Rectal smooth muscle tissue (tissue), 1 donor: ENCODE measurements at regions not wholly inside any gene's neighbourhood (a gene's known extent, or its start where the extent isn't known, plus 50 kb on each side); places are given as distances from the start of the nearest gene placed in this dataset.

Experiments used
- H3K27ac ChIP-seq: one replicate; pipeline ENCODE4 v1.7.0; 2013; ENCODE audit warnings: low read depth, low read length, inconsistent platforms
- H3K27me3 ChIP-seq: one replicate; pipeline ENCODE4 v1.7.0; 2013; ENCODE audit warnings: low read length; ENCODE audit not compliant: control insufficient read depth, insufficient read depth
- H3K36me3 ChIP-seq: one replicate; pipeline ENCODE4 v1.7.0; 2013; ENCODE audit warnings: low read length; ENCODE audit not compliant: control insufficient read depth, insufficient read depth
- H3K4me1 ChIP-seq: one replicate; pipeline ENCODE4 v1.7.0; 2013; ENCODE audit warnings: low read length; ENCODE audit not compliant: control insufficient read depth, insufficient read depth
- H3K4me3 ChIP-seq: one replicate; pipeline ENCODE4 v1.7.0; 2013; ENCODE audit warnings: low read length
- H3K9ac ChIP-seq: one replicate; pipeline ENCODE4 v1.7.0; 2013; ENCODE audit warnings: low read length

- no peaks in the 10 kb centered on the region for H3K4me1 ChIP-seq
- H3K36me3 ChIP-seq: no peaks in the 10 kb centered on the region
- no peaks in the 10 kb centered on the region for H3K27me3 ChIP-seq
- H3K27ac ChIP-seq: no peak overlapping the region
- H3K9ac ChIP-seq: no peak overlapping the region
- no peak overlapping the region for H3K4me3 ChIP-seq
Observed at GRCh38 chr13:106173346-106173745, 362.1 kb downstream of the EFNB2 start.

- Histone ChIP-seq H3K4me3 (no peak overlapping the region), H3K9ac (no peak overlapping the region), H3K4me1 (no peaks in the 10 kb centered on the region), H3K27ac (no peak overlapping the region), H3K36me3 (no peaks in the 10 kb centered on the region), H3K27me3 (no peaks in the 10 kb centered on the region)
Observed at GRCh38 chr13:106172176-106172905, 363.1 kb downstream of the EFNB2 start.

GRCh38 chr13:106163426-106163825 is 372.0 kb downstream of the EFNB2 start:
- H3K27me3 ChIP-seq: no peaks in the 10 kb centered on the region
- no peaks in the 10 kb centered on the region for H3K36me3 ChIP-seq
- H3K4me1 ChIP-seq: no peaks in the 10 kb centered on the region
- H3K27ac ChIP-seq: no peak overlapping the region
- H3K4me3 ChIP-seq: no peak overlapping the region
- H3K9ac ChIP-seq: no peak overlapping the region

DNA sequence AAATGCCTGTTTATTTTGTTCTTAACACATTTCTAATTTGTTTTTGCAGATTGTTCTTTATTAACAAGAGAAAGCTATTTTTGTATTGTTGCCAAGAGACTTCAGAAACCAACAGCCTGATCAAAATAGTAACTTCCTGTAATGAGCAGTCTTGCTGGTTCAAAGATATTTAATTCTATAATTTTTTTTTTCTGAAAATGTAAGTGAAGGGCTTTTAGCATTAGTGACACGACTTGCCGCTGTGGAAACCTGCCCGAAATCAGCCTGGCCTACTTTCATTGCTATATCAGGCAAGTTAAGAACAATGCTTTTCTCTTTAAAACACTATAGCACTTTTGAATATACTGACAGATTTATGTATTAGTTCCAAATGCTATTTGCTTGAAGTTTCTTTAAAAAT is 374.3 kb downstream of the EFNB2 start:
- H3K4me3 ChIP-seq: no peak overlapping the region
- H3K27me3 ChIP-seq: no peaks in the 10 kb centered on the region
- no peaks in the 10 kb centered on the region for H3K4me1 ChIP-seq
- no peak overlapping the region for H3K9ac ChIP-seq
- no peaks in the 10 kb centered on the region for H3K36me3 ChIP-seq
- H3K27ac ChIP-seq: no peak overlapping the region

DNA sequence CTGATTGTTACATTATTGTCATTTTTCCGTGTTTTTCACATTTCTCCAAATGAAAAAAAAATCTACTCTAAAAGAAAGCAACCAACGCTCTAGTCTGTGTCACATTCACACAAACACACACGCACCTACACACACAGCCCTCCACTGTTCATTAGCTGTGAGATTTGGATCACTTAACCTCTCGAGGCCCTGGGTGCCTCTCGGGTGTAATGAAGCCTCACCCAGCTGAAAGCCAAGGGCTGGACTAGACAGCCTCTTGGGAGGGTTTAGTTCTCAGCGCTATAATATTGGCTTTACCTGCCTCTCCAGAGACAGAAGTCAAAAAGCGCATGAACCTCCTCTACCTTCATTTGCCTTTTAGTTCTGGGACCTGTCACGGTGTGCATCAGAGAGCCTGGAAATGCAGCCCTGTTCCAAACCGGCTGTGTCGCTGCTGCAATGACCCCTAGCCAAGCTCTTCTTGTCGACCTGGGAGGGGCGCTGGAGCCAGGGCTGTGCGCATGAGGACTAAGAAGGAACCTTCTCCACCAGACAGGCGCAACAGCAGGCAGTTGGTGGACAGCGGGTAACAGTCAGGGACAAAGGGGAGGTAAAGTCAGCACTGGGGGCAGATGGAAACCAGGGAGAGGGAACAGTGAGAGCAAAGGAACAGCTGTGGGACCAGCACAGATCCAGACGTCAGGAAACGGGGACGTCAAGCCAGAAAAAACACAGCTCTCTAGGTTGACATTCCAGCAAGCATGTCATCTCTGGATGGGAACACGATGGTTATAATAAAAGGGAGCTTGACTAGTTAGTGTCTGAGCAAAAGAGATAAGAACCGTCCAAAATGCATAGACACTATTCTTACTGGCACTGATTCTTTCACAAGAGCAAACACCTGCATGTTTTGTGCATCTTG is 375.9 kb downstream of the EFNB2 start:
- Histone ChIP-seq H3K4me3 (no peak overlapping the region), H3K36me3 (no peaks in the 10 kb centered on the region), H3K9ac (no peak overlapping the region), H3K27me3 (no peaks in the 10 kb centered on the region), H3K4me1 (no peaks in the 10 kb centered on the region), H3K27ac (no peak overlapping the region)

GRCh38 chr13:106156468-106156867 is 379.0 kb downstream of the EFNB2 start:
- H3K9ac ChIP-seq: no peak overlapping the region
- no peak overlapping the region for H3K4me3 ChIP-seq
- no peaks in the 10 kb centered on the region for H3K36me3 ChIP-seq
- H3K27ac ChIP-seq: peak overlapping the region; percentile 57
- no peaks in the 10 kb centered on the region for H3K27me3 ChIP-seq
- no peaks in the 10 kb centered on the region for H3K4me1 ChIP-seq

- Histone ChIP-seq H3K4me3 (no peak overlapping the region), H3K36me3 (no peaks in the 10 kb centered on the region), H3K27ac (no peak overlapping the region), H3K4me1 (no peaks in the 10 kb centered on the region), H3K27me3 (no peaks in the 10 kb centered on the region), H3K9ac (no peak overlapping the region)
Observed at GRCh38 chr13:106155411-106155810, 380.1 kb downstream of the EFNB2 start.

GRCh38 chr13:106153876-106154275 is 381.6 kb downstream of the EFNB2 start:
- Histone ChIP-seq H3K27ac (no peak overlapping the region), H3K36me3 (no peaks in the 10 kb centered on the region), H3K4me1 (no peaks in the 10 kb centered on the region), H3K4me3 (no peak overlapping the region), H3K27me3 (no peaks in the 10 kb centered on the region), H3K9ac (no peak overlapping the region)

DNA sequence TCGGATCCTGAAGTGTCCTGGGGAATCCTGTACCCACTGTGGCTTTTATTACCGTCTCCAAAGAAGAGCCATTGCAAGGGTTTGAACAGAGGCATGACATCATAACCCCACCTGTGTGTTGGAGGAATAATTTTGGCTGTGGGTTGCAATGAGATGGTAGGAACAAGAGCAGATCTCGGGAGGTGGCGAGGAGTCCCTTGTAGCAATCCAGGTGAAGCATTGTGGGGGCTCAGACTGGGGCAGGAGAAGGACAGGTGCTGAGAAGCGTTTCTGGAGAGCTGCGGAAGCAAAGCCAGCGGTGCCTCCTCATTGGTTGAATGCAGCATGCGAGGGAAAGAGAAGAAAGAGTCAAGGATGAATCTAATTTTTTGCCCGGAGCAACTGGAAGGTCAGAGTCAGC is 382.4 kb downstream of the EFNB2 start:
- H3K27me3 ChIP-seq: no peaks in the 10 kb centered on the region
- H3K36me3 ChIP-seq: no peaks in the 10 kb centered on the region
- H3K9ac ChIP-seq: no peak overlapping the region
- no peaks in the 10 kb centered on the region for H3K4me1 ChIP-seq
- H3K4me3 ChIP-seq: no peak overlapping the region
- H3K27ac ChIP-seq: no peak overlapping the region

GRCh38 chr13:106152047-106152446 is 383.4 kb downstream of the EFNB2 start:
- Histone ChIP-seq H3K4me3 (no peak overlapping the region), H3K27me3 (no peaks in the 10 kb centered on the region), H3K27ac (no peak overlapping the region), H3K4me1 (no peaks in the 10 kb centered on the region), H3K36me3 (no peaks in the 10 kb centered on the region), H3K9ac (no peak overlapping the region)

GRCh38 chr13:106151056-106151699 is 384.3 kb downstream of the EFNB2 start:
- H3K27ac ChIP-seq: no peak overlapping the region

GRCh38 chr13:106145997-106146864 is 389.2 kb downstream of the EFNB2 start:
- no peak overlapping the region for H3K9ac ChIP-seq
- H3K4me3 ChIP-seq: no peak overlapping the region
- no peaks in the 10 kb centered on the region for H3K27me3 ChIP-seq
- no peaks in the 10 kb centered on the region for H3K4me1 ChIP-seq
- H3K36me3 ChIP-seq: no peaks in the 10 kb centered on the region
- H3K27ac ChIP-seq: no peak overlapping the region

More at GRCh38 chr13:106151056-106151699, 384.3 kb downstream of the EFNB2 start:
- H3K4me1 ChIP-seq: no peaks in the 10 kb centered on the region
- H3K27me3 ChIP-seq: no peaks in the 10 kb centered on the region
- H3K9ac ChIP-seq: no peak overlapping the region
- no peaks in the 10 kb centered on the region for H3K36me3 ChIP-seq
- no peak overlapping the region for H3K4me3 ChIP-seq
